Jurkat, Clone E6-1 (cell line): ENCODE measurements at regions not wholly inside any gene's neighbourhood (a gene's known extent, or its start where the extent isn't known, plus 50 kb on each side); places are given as distances from the start of the nearest gene placed in this dataset.
A peak's percentile ranks its signal among the peaks of the same experiment; 100 is the strongest.

ENCODE experiments used
- DNase-seq: peaks from one replicate; pipeline ENCODE4 v3.0.0-alpha.2; 2011; ENCODE audit warnings: low read depth, low spot score
- H3K4me3 ChIP-seq: 2 replicates; pipeline ENCODE4 v1.5.1; 2011; ENCODE audit warnings: mild to moderate bottlenecking, low read length, control low read depth, moderate library complexity

DNA sequence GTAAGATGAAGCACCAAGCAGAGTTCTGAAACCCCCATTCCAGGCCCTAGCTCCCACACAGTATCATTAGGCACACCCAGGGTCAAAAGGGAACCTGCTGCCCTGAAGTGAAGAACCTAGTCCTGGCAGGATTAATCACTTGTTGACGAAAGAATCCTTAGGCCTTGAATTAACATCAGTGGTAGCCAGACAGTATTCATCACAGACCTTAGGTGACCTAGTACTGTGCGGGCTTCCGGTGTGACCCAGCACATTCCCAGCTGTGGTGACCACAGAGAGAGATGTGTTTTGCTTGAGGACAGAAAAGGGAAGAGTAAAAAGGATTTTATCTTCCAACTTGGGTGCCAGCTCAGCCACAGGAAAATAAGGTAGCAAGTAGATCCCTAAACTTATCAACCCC is 1071.4 kb upstream of the FAM98A start:
- H3K4me3 ChIP-seq = no peak overlapping the region
- no peak for DNase-seq

GRCh38 chr2:34666821-34667220 is 1067.7 kb upstream of the FAM98A start:
- no peak for DNase-seq
- no peak overlapping the region for H3K4me3 ChIP-seq

GRCh38 chr2:34664266-34664665 is 1065.2 kb upstream of the FAM98A start:
- no peak for DNase-seq
- no peak overlapping the region for H3K4me3 ChIP-seq

- no peak for DNase-seq
- H3K4me3 ChIP-seq = no peak overlapping the region
These were observed 1064.2 kb upstream of the FAM98A start for GRCh38 chr2:34663314-34663713.

DNA sequence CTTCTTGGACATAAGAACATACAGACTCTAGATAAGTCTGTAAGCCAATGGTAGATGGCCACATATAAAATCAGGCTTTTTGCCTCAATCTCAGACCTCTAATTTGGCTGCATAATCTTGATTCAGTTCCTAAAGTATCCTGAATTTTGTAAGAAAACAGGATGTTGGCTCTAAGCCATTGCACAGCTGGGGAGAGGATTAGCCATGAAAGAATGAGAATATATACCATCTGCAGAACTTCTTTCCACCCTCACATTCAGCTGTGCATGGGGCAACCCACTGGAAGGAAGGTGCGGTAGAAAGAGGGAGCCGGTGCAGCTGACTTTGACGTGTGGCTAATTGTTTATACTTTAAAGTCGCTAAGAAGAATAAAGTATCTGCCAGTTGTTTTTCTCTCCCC is 1061.6 kb upstream of the FAM98A start:
- no peak overlapping the region for H3K4me3 ChIP-seq
- DNase-seq = no peak

DNA sequence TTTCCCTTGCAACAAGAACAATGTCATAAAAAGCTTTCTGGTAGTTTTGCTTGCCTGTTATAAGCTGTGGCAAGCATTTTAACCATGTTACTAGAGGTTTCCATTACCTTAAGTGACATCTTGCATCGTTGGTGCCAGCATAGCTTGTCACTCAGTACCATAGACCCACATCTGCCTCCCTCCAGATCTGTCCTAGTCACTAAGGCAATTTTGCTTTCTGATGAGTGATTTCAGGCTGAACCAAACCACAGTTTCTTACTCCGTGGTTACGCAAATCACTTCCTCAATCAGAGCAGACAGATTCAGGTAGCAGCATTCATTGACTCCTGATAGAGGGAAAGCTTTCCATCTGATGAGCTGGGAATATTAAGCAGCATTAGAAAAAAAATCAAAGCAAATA is 1057.5 kb upstream of the FAM98A start:
- no peak for DNase-seq
- no peak overlapping the region for H3K4me3 ChIP-seq

- peak; percentile 1 for DNase-seq
- no peak overlapping the region for H3K4me3 ChIP-seq
These were observed 1053.5 kb upstream of the FAM98A start for GRCh38 chr2:34652636-34653035.

DNA sequence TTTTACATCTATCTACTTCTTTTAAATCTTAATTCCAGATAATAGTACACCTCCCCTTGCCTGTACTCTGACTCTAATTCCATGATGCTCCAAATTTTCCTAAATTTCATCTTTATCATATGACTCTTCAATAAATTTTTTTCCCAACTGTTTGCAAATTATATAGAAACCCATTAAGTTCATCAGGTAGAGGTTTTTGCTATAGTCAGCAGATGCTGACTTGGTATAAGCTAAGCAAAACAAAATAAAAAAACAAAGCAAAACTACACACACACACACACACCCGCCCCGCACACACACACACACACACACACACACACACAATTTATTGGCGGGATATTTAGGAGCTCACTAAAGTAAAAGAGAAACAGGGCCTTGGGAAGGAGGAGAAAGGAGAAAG is 1047.8 kb upstream of the FAM98A start:
- DNase-seq = no peak
- no peak overlapping the region for H3K4me3 ChIP-seq

DNA sequence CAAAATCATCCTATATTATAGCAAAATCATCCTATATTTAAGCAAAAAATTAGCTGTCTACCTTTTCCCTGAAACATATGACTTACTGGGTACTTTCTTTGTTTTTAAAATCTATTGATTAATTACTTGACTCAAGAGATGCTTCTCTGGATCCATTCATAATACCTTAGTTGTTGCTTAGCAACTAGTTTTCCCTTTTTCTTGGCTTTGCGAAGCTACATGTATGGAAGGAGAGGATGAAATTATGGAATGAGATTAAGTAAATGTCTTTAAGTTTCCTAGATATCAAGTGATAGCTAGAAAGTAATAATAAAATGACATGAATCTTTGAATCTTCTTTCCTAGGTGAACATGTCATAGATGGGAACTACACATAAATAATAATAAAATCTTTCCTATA is 1033.2 kb upstream of the FAM98A start:
- no peak for DNase-seq
- no peak overlapping the region for H3K4me3 ChIP-seq

DNA sequence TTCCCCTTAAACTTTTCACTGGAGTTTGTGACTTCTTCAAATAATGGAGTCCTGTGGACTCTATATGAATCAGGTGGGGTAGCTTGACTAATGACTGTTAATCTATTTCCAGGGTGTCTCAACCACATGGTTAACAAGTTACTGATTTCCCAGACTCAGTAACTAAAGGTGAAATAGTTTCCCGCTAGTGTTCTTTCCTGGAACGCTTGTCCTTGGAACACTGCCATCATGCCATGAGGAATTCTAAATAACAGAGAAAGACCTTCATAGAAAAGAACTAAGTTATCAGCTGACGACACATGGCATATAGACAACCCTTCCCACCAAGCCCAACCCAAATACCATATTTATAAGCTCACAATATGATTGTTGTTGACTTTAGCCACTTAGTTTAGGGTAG is 1027.9 kb upstream of the FAM98A start:
- H3K4me3 ChIP-seq = no peak overlapping the region
- DNase-seq = no peak

DNA sequence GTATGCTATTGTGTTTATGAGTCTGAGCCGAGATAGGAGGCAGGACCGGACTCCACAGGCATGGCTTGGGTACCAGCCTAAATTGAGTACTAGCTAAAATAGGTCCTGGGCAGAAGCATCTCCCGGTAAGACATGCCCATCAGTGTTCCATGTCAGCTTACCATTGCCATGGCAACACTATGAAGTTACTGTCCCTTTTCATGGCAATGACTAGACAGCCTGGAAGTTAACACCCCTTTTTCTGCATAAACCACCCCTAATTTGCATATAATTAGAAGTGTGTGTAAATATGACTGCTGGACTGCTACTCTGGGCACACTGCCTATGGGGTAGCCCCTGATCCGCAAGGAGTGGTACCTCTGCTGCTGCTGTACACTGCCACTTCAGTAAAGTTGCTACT is 1005.1 kb upstream of the FAM98A start:
- no peak for DNase-seq
- H3K4me3 ChIP-seq = no peak overlapping the region

DNA sequence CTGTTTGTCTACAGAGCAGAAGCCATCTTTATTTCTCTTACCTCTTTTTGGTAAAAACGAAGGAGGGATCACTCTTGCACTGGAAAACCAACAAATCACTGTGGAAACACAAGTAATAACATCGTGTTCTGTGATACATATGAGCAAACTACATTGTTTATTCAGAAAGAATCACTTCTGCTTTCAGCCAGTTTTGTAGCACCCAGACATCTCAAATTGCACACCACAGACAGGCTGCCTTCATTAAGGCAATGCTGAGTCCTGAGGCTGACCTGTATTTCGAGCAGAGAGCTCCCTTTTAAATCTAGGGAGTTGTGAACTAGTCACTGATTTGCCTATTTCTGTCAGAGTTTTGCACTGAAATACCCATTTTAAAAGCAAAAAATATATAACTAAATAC is 1003.2 kb upstream of the FAM98A start:
- DNase-seq = no peak
- no peak overlapping the region for H3K4me3 ChIP-seq

GRCh38 chr2:34601561-34601960 is 1002.5 kb upstream of the FAM98A start:
- no peak overlapping the region for H3K4me3 ChIP-seq
- DNase-seq = no peak

DNA sequence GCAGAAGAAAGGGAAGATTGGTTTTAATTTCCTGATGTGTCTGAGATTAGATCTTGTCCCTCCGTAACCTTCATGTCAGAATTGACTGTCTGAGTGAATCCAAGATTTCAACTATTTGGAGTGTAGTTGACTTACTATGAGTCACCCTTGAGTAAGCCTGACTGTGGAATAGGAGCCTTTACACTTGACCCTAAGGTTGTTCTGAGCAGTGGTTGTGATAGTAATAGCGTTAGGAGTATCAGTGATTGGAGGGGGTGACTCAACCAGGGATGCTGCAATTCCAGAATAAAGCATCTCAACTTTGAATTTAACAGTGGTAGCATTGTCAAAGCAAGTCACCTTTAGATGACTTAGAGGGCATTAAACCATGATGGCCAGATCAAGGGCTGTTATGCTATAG is 979.5 kb upstream of the FAM98A start:
- no peak overlapping the region for H3K4me3 ChIP-seq
- no peak for DNase-seq

DNA sequence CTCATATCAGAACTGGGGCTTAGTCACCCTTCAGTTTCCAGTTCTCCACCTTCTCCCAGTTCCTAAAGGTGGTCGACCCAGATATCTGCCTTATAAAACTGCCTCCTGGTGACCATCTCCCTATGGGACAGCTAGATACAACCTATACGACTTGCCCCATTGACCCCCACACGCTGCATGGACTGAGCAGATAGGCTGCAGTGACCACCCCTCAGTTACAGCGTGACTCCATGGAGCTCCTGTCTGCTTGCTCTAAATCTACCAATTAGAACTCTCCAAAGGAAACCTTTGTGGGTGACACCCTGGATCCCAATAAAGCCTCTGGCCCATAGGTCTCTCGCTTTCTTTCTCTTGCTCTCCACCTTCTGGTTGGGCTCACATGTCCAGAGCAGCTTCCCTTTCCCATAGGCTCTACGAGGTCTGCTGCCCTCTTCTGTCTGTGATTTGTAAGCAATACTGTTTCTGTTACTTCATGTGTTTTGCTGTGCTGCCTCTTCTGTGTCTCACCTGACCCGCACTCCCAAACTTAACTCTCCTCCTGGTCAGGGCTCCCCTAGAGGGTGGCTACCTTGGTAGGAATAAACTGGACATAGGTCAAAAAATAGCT is 971.3 kb upstream of the FAM98A start:
- no peak overlapping the region for H3K4me3 ChIP-seq
- peak; percentile 1 for DNase-seq

GRCh38 chr2:34567128-34567527 is 968.0 kb upstream of the FAM98A start:
- DNase-seq = no peak
- no peak overlapping the region for H3K4me3 ChIP-seq

DNA sequence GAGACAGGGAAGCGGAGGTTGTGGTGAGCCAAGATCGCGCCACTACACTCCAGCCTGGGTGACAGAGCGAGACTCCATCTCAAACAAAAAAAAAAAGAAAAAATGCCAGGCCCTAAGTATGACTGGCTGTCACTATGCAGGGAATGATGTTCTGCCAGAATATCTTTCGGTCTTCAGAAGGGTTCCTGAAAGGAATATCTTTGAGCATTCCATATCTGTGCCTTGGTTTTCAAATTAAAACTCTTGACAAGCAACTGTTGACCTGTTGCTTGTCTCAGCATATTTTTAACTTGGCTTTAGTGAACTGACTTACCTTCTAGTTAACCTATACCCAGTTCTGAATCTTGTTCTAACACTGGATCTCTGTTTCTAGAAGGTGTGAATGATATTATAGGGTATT is 953.2 kb upstream of the FAM98A start:
- H3K4me3 ChIP-seq = no peak overlapping the region
- DNase-seq = no peak

DNA sequence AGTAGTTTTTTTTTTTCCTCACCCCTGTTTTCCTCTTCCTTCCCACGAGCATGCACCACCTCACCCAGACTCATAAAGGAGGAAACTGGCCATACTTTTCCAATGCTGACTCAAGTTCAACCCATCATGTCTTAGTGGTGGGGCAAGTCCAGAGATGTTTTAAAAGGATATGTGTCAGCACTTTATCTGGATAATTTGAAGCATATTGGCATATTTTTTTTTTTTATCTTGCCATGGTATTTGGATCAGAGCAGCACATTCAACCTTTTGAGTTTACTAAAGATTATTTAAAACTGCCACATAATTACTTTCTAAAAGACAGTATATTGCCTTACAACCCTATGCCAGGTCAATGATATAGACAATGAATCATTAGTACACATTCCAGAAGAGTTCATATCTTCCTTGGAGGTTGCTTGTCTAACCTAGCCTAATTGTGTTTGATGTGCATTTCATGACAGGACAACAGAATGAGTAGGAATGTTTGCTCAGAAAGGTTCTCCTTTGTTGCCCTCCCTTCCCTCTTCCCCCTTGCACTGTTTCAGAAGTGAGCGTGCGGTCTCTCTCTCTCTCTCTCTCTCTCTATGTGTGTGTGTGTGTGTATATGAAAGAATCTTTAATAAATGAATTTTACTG is 950.7 kb upstream of the FAM98A start:
- DNase-seq = no peak
- H3K4me3 ChIP-seq = no peak overlapping the region

- DNase-seq = no peak
These were observed 948.8 kb upstream of the FAM98A start for GRCh38 chr2:34547900-34548299.

DNA sequence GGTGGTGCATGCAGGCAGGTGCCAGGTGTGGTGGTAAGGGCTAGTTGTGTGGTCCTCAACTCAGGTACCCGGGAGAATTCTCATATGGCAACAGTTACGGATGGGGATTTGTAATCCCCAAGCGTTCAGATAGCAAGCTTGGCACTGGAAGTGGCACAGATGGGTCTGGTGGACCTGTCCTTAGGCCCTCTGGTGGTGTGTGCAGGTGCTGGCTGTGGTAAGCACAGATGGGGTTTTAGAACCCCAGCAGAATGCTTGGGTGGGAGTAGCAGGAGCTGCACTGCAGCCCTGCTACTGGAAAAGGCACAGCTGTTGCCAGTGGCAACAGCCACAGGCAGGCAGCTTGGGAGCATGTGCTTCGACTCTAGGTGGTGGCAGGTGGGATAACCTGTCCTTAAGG is 948.2 kb upstream of the FAM98A start:
- DNase-seq = no peak

More at GRCh38 chr2:34547900-34548299, 948.8 kb upstream of the FAM98A start:
- no peak overlapping the region for H3K4me3 ChIP-seq

GRCh38 chr2:34545486-34546136 is 946.5 kb upstream of the FAM98A start:
- no peak for DNase-seq

More for the DNA sequence above, 948.2 kb upstream of the FAM98A start:
- no peak overlapping the region for H3K4me3 ChIP-seq

More at GRCh38 chr2:34545486-34546136, 946.5 kb upstream of the FAM98A start:
- no peak overlapping the region for H3K4me3 ChIP-seq
